PC-9 (cell line): ENCODE measurements at regions not wholly inside any gene's neighbourhood (a gene's known extent, or its start where the extent isn't known, plus 50 kb on each side); places are given as distances from the start of the nearest gene placed in this dataset.
"Not testable (repeated sequence)": the region's sequence is repeated elsewhere in the genome, so short reads cannot be mapped to it uniquely, and the experiment has no call there.

Experiments
- BruUV-seq: library from RNA; stranded (reverse); fragments of 400-500 nt; replicated peaks from 2 replicates; lab custom pipeline; 2021; lab: Mats Ljungman, UMichigan
- CTCF ChIA-PET: fragments of 300-600 bp; sonication (Branson Sonifier 250); formaldehyde crosslinking; loops from one replicate; lab custom pipeline; 2022; ENCODE audit warnings: antibody characterized with exemption; lab: Charles Lee
- POLR2A ChIA-PET: fragments of 300-600 bp; sonication (Branson Sonifier 250); formaldehyde crosslinking; loops from one replicate; lab custom pipeline; 2022; ENCODE audit warnings: antibody characterized with exemption; ENCODE audit not compliant: unreplicated experiment; lab: Charles Lee
- DNase-seq, 2 experiments: peaks; one replicate each; pipeline versions ENCODE4 v3.0.0 to v3.0.0-alpha.2; 2015 to 2022; ENCODE audit warnings: mixed read lengths in 1 of 2
- H2AFZ ChIP-seq: fragments of 200-600 bp; sonication (generic); 2 replicates; pipeline ENCODE4 v1.8.1; 2017; ENCODE audit warnings: antibody characterized with exemption
- H3F3A ChIP-seq: fragments of 200-600 bp; sonication (generic); 2 replicates; pipeline ENCODE4 v1.8.1; 2017; ENCODE audit warnings: antibody characterized with exemption, mild to moderate bottlenecking, low read depth; ENCODE audit not compliant: insufficient read depth
- H3K27ac ChIP-seq: fragments of 200-600 bp; sonication (generic); 2 replicates; pipeline ENCODE4 v1.6.1; 2016; ENCODE audit warnings: mixed run types
- H3K27me3 ChIP-seq: fragments of 200-600 bp; sonication (generic); 2 replicates; pipeline ENCODE4 v1.6.1; 2016; ENCODE audit warnings: low read depth, mixed run types; ENCODE audit not compliant: insufficient read depth
- H3K36me3 ChIP-seq: fragments of 200-600 bp; sonication (generic); 2 replicates; pipeline ENCODE4 v1.6.1; 2016; ENCODE audit warnings: low read depth, mixed run types
- H3K4me1 ChIP-seq: fragments of 200-600 bp; sonication (generic); replicated peaks from 2 replicates; pipeline ENCODE4 v1.6.1; 2016; ENCODE audit warnings: mixed run types; ENCODE audit not compliant: insufficient read depth
- H3K4me2 ChIP-seq: fragments of 200-600 bp; sonication (generic); 2 replicates; pipeline ENCODE4 v1.6.1; 2017; ENCODE audit warnings: mixed run types
- H3K4me3 ChIP-seq: fragments of 200-600 bp; sonication (generic); 2 replicates; pipeline ENCODE4 v1.6.1; 2016; ENCODE audit warnings: mixed run types
- H3K79me2 ChIP-seq: fragments of 200-600 bp; sonication (generic); 2 replicates; pipeline ENCODE4 v1.6.1; 2017; ENCODE audit warnings: low read depth, mixed run types
- H3K9me2 ChIP-seq: fragments of 200-600 bp; sonication (generic); 2 replicates; pipeline ENCODE4 v1.8.1; 2017; ENCODE audit warnings: mild to moderate bottlenecking; ENCODE audit not compliant: insufficient read depth
- H3K9me3 ChIP-seq: fragments of 200-600 bp; sonication (generic); 2 replicates; pipeline ENCODE4 v1.8.1; 2016; ENCODE audit warnings: low read depth; ENCODE audit not compliant: insufficient read depth
- H4K20me1 ChIP-seq: fragments of 200-600 bp; sonication (generic); 2 replicates; pipeline ENCODE4 v1.8.1; 2017; ENCODE audit not compliant: insufficient read depth
- EZH2 ChIP-seq: fragments of 200-600 bp; sonication (generic); IDR thresholded peaks from 2 replicates; pipeline ENCODE4 v1.8.0; 2017; ENCODE audit warnings: antibody characterized with exemption, low read depth
- intact Hi-C: fragments of 100-400 bp; cut with micrococcal nuclease; formaldehyde crosslinking; loops from one replicate; pipeline ENCODE4 v1.10.0; 2022; ENCODE audit not compliant: unreplicated experiment
- TF ChIP-seq, protein P1 (sequence below): fragments of 200-600 bp; sonication (generic); conservative IDR thresholded peaks from 2 replicates; pipeline ENCODE4 v1.6.1; 2017; ENCODE audit warnings: mixed run types, antibody characterized with exemption, mild to moderate bottlenecking, moderate library complexity

DNA sequence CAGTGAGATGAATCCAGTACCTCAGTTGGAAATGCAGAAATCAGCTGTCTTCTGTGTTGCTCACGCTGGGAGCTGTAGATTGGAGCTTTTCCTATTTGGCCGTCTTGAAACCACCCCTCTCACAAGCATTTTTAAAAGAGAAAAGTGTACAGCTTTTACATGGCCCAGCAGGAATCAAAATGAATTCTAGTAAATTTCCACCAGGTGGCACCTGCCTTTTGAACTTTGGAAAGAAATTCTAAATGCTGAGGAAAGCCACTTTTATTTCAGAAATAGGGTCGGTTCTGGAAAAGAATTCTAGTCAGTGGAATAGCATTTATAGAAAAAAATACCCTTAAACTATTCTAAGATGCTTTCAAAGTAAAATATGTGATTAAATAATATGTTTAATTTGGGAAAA lies 647.8 kb downstream of the CD109 start:
- TF ChIP-seq, protein P1, sequence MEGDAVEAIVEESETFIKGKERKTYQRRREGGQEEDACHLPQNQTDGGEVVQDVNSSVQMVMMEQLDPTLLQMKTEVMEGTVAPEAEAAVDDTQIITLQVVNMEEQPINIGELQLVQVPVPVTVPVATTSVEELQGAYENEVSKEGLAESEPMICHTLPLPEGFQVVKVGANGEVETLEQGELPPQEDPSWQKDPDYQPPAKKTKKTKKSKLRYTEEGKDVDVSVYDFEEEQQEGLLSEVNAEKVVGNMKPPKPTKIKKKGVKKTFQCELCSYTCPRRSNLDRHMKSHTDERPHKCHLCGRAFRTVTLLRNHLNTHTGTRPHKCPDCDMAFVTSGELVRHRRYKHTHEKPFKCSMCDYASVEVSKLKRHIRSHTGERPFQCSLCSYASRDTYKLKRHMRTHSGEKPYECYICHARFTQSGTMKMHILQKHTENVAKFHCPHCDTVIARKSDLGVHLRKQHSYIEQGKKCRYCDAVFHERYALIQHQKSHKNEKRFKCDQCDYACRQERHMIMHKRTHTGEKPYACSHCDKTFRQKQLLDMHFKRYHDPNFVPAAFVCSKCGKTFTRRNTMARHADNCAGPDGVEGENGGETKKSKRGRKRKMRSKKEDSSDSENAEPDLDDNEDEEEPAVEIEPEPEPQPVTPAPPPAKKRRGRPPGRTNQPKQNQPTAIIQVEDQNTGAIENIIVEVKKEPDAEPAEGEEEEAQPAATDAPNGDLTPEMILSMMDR, result peak; percentile 49; the same call in 1 of the 2 replicates
- TF ChIP-seq EZH2, result no peak
- H3K4me3 ChIP-seq, result no peak overlapping the region
- no peaks in the 10 kb centered on the region for H3K79me2 ChIP-seq
- H2AFZ ChIP-seq, result no peak overlapping the region
- intact Hi-C loops, result loop anchor here (5.0 kb wide), 1 partner anchor 863 kb away; the partner anchor contains the start of gene COL12A1
- H3K27ac ChIP-seq, result no peak overlapping the region
- POLR2A ChIA-PET, result no interaction called here
- H4K20me1 ChIP-seq, result no peaks in the 10 kb centered on the region
- H3F3A ChIP-seq, result no peaks in the 10 kb centered on the region
- H3K4me2 ChIP-seq, result no peak overlapping the region
- CTCF ChIA-PET, result interaction anchor here (1.5 kb wide), 1 partner anchor 865 kb away, joined by 4 read pairs; no protein-coding TSS in a partner anchor
- no peaks in the 10 kb centered on the region for H3K36me3 ChIP-seq
- H3K9me2 ChIP-seq, result no peaks in the 10 kb centered on the region
- no peaks in the 10 kb centered on the region for H3K4me1 ChIP-seq
- no peaks in the 10 kb centered on the region for H3K9me3 ChIP-seq
- BruUV-seq, result no TSS peak
- no peak for DNase-seq
- H3K27me3 ChIP-seq, result no peaks in the 10 kb centered on the region

DNA sequence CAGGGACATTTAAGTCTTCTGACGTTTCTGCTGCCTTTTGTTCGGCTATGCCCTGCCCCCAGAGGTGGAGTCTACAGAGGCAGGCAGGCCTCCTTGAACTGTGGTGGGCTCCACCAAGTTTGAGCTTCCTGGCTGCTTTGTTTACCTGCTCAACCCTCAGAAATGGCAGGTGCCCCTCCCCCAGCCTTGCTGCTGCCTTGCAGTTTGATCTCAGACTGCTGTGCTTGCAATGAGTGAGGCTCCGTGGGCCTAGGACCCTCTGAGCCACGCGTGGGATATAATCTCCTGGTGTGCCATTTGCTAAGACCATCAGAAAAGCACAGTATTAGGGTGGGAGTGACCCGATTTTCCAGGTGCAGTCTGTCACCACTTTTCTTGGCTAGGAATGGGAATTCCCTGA lies 647.3 kb downstream of the CD109 start:
- H3K9me2 ChIP-seq, H3K27me3 ChIP-seq, H3K36me3 ChIP-seq, BruUV-seq, H3K4me2 ChIP-seq, H3K79me2 ChIP-seq, H3K4me1 ChIP-seq, H3K9me3 ChIP-seq, H4K20me1 ChIP-seq, H2AFZ ChIP-seq, H3K4me3 ChIP-seq, H3F3A ChIP-seq, POLR2A ChIA-PET, DNase-seq, H3K27ac ChIP-seq: not testable (repeated sequence)
- CTCF ChIA-PET, result interaction anchor here (1.5 kb wide), 1 partner anchor 866 kb away, joined by 4 read pairs; no protein-coding TSS in a partner anchor
- intact Hi-C loops, result loop anchor here (5.0 kb wide), 1 partner anchor 864 kb away; the partner anchor contains the start of gene COL12A1

DNA sequence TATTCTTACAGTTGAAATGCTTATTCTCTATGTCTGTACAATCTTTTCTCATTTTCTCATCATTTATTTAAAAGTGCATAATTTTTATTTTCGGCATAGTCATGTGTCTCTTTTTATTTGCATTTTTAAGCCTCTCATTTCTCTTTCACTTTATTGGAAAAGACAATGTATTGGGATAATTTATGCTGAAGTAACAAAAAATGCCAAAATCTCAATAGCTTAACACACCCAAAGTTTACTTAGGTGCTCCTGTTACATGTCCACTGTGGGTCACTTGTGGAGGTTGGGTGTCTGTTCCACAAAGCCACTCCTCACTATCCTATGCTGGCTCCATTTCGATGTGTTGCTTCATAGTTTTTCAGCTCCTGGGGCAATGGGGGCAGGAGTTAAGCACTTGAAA lies 638.7 kb downstream of the CD109 start:
- BruUV-seq, result no TSS peak
- intact Hi-C loops, result no loop called here
- Histone ChIP-seq H3F3A (no peaks in the 10 kb centered on the region), H3K79me2 (no peaks in the 10 kb centered on the region), H4K20me1 (no peaks in the 10 kb centered on the region), H3K9me3 (no peaks in the 10 kb centered on the region), H3K36me3 (no peaks in the 10 kb centered on the region), H3K27me3 (no peaks in the 10 kb centered on the region), H3K27ac (no peak overlapping the region), H3K9me2 (no peaks in the 10 kb centered on the region), H2AFZ (no peak overlapping the region), H3K4me1 (no peaks in the 10 kb centered on the region), H3K4me2 (no peak overlapping the region), H3K4me3 (no peak overlapping the region)
- CTCF ChIA-PET, result no interaction called here
- no peak for DNase-seq
- POLR2A ChIA-PET, result no interaction called here
- TF ChIP-seq EZH2, result no peak
- TF ChIP-seq, protein P1, result no peak

DNA sequence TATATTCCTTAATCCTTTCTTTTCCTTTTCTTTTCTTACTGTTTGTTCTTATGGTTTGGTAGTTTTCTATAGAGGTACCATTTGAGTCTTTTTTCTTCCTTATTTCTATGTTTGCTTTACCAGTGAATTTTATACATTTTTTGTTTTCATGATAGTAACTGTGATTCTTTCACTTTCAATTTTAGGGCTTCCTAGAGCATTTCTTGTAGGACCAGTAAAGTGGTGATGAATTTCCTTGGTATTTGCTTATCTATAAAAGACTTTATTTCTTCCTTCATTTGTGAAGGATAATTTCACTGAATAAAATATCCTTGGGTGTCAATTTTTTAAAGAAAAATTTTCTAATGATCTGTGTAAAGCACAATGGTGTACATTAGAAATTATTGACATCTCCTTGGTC lies 637.4 kb downstream of the CD109 start:
- no peaks in the 10 kb centered on the region for H3K79me2 ChIP-seq
- H3K4me2 ChIP-seq, result no peak overlapping the region
- H3K4me3 ChIP-seq, result no peak overlapping the region
- no peak for TF ChIP-seq EZH2
- TF ChIP-seq, protein P1, result no peak
- intact Hi-C loops, result no loop called here
- no peaks in the 10 kb centered on the region for H3K36me3 ChIP-seq
- no peak overlapping the region for H3K27ac ChIP-seq
- ChIA-PET CTCF (no interaction called here), POLR2A (no interaction called here)
- no peaks in the 10 kb centered on the region for H3K9me2 ChIP-seq
- H4K20me1 ChIP-seq, result no peaks in the 10 kb centered on the region
- no peaks in the 10 kb centered on the region for H3K4me1 ChIP-seq
- no peaks in the 10 kb centered on the region for H3K9me3 ChIP-seq
- BruUV-seq, result no TSS peak
- H3K27me3 ChIP-seq, result no peaks in the 10 kb centered on the region
- H2AFZ ChIP-seq, result no peak overlapping the region
- DNase-seq, result no peak
- H3F3A ChIP-seq, result no peaks in the 10 kb centered on the region
